NCI-H345 (cell line): ENCODE measurements at regions not wholly inside any gene's neighbourhood (a gene's known extent, or its start where the extent isn't known, plus 50 kb on each side); places are given as distances from the start of the nearest gene placed in this dataset.

ENCODE experiments used
- DNase-seq: peaks from one replicate; lab custom pipeline; 2025; lab: John Stamatoyannopoulos, UW

DNA sequence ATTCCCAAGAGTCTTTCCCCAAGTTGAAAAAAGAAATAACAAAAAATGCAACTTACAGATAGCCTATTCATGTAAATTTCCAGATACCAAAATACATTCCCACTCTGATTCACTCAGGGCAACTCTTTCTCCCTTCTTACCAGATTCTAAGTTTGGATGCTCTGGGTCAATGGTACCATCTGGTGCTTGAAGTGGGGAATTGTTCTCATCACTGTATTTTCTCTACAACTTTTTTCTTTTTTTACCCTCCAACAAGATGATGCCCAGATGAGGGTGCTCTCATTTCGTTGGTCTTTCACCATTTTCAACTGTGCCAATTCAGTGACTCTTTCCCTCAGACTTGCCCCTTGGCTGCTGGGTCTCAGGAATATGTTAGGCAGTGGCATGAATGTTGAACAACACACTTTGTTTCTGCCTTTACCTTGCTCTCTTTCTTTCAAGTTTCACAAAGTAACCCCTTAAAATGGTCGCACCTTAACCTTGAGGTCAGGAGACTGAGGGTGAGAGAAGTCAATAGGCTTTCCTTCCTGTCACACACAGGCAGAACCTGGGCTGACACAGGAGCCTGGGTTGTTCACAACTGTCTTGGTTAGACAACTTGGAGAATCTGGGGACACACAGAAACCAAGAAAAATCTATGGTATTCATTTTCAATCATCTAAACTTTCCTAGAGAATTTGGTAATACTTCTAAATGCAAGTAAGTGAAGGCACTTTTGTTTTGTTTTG, 330.7 kb upstream of the SLCO3A1 start:
- no peak for DNase-seq

DNA sequence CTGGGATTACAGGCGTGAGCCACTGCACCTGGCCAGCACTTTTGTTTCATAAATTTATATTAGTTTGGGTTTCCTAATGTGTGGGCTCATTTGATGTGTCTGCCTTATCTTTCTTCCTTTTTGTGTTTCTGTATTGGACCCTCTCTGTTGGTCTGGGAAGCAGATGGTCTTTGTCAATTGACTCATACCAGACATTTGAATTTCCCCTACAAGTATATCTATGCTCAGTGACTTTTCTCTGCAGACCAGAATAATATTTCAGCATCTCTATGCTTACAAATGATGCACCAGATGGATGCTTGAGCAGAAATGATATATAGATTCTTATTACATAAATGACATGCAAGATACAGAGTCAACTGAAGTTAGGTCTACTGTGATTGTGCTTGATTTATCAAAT, 329.9 kb upstream of the SLCO3A1 start:
- DNase-seq, result no peak

DNA sequence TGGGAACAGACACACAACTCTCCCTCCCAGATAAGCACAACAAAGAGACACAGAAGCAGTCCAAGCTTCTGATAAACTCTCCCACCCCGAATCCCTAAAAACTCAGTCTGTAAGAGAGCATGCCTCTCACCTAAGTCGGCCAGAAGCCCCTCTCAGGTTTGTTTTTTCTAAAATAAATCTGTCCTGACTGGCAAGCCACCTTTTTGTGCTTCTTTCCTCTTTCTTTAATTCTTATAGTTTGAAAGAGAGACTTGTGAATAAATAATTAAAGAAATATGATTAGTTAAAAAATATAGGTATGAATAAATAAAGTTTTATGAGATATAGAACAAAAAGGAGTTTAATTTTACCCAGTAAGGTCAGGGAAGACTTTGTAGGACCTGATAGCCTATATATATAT, 329.0 kb upstream of the SLCO3A1 start:
- DNase-seq, result no peak

DNA sequence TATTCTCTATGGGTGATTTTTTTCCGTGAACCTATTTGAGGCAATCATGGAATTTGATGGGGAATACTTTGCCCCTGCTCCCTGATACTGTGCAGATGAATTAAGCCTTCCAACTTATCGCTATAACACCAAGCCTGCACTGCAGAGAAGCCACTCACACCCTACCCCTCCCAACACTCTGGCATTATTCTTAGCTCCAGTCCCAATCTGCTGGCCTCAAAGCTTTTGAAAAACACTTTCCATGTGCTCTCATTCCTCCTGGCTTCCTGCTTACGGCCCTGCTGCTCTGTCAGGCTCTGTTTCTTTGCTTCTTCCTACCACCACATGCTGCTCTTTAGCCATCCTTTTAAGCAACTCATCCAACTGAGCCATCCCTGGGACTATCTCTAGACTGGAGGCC, 327.8 kb upstream of the SLCO3A1 start:
- no peak for DNase-seq

DNA sequence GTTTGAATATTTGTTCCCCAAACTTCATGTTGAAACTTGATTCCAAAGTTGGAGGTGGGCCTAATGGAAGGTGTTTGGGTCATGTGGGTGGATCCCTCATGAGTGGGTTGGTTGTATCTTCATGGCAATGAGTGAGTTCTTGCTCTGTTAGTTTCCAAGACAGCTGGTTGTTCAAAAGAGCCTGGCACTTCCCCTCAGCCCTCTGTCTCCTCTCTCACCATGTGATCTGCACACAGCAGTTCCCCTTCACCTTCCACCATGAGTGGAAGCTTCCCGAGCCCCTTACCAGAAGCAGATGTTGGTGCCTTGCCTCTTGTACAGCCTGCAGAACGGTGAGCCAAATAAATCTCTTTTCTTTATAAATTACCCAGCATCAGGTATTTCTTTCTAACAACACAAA, 327.1 kb upstream of the SLCO3A1 start:
- no peak for DNase-seq

DNA sequence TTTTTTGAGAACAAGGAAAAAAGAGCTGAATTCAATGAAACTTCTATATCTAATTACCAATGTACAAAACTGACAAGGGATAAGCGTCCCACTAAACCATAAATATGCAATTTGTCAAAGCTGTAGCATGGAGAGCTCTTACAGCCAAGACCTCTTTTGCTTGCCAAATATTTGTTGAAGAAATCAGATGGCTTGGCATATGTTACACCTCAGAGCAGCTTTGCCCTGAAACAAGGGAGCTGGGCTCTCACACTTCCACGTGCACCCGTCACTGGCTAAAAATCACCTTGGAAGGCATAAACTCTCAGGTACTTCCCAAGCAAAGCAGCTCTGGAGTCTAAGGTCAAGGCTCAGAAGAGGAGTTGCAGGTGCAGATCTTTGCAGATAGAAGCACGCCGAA, 324.7 kb upstream of the SLCO3A1 start:
- DNase-seq, result no peak

DNA sequence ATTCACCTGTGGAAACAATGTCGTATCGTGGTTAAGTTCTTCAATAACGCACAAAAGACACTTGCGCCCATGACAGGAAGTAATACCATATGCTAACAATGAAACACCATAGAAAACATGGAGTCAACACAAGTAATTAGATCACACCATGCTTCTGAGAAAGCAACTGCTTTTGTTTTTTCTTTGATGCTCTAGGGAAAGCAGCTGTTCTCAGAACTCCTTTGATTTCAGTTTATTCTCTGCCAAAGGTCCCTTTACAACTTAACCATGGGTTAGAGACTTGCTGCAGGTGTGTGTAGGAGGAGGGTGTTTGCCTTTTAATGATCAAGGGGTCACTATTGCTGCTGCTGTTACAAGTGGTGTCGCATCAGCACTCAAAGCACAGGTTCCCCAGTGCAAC, 324.0 kb upstream of the SLCO3A1 start:
- DNase-seq, result no peak

DNA sequence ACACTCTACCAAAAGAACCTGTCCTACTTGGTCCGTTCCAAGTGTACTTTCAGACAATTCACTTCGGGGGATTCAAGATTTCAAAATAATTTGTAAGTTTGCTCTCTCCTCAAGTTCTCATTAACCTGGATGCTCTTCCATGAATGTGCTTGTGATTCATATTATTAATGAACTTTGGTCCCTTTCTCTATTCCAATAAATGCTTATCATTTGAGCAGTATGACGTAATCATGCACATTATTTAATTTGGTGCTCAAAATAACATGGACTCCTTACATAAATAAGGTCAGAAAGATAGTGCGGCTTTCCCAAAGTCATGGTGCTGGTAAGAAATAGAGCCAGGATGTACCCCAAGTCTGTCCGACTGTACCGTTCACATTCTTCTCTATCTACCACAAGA, 323.2 kb upstream of the SLCO3A1 start:
- no peak for DNase-seq

DNA sequence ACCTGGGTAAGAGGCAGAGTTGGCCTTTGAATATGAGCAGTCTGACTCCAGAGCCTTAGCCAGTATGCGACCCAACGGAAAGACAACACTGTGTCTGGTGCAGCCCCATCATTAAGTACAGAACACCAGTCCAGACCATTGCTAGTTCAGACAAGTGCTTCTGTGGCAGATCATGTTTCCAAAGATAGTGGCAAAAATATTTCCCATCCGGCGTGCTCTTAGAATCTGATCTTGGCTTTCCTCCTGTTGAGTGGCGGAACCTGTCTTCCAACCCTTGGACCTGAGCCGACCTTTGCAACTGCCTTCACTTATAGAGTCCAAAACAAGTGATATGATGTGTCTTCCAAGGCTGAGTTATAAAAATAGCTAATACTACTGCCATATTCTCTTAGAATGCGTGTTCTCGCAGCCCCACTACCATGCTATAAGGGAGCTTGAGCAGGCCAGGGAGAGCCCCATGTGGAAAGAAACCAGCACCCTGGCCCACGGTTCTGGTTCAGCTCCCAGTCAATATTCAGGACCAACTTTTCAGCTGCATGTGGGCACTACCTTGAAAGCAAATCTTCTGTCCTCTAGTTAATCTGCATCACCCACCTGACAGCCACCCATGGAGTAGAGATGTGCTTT, 322.4 kb upstream of the SLCO3A1 start:
- no peak for DNase-seq

DNA sequence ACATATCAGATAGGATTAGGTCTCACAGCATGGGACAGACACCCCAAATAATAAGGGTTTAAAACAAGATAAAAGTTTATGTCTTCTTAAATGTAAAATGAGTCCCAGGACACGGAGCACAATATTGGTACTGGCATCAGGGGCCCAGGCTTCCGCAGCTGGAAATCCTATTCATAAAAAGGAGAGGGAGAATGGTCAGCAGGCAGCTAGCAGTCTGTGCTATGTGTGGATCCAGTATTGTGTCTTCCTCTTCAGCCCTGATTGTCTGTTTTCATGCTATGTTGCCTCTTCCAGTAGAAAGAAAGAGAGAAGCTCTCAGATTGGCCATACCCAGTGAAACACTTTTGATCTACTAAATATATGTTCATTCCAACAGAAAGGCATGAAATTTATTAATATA, 319.3 kb upstream of the SLCO3A1 start:
- no peak for DNase-seq

DNA sequence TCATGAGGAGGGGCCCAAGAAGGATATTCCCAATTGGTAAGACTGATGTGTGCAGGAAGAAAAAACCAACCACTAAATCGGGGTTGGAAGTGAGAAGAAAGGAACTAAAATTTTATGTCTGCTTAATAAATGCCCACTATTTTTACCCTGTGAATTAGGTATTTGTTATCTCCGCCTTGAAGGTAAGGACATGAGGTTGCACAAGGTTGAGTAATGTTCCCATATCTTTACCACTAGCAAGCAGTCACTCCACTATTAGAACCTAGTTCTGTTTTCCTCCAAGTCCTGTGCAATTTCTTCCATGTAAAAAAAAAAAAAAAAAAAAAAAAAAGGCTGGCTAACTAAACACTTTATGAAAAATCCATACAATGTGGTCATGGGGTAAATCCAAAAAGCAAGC, 318.5 kb upstream of the SLCO3A1 start:
- no peak for DNase-seq

DNA sequence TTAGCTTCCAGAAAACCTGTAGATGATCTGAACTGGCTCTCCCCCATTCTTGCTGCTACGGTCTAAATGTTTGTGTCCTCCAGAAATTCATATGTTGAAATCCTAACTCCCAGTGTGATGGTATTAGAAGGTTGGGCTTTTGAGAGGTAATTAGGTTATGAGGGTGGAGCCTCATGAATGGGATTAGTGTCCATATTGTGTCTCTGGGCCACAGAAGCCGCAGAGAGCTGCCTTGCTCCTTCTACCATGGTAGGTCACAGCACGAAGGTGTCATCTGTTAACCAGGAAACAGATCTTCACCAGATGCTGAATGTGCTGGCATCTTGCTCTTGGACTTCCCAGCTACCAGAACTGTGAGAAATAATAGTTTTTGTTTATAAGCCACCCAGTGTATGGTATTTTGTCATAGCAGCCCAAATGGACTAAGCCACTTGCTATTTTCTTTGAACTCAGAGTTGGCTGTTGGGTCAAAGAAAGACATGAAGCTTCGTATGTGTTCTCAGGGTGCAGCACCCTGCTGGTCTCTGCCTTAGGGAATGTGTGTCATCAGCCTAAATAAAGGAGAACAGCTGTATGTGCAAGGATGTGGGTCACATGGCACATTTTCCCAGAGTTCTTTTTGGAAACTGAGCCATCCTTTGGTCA, 317.5 kb upstream of the SLCO3A1 start:
- no peak for DNase-seq

DNA sequence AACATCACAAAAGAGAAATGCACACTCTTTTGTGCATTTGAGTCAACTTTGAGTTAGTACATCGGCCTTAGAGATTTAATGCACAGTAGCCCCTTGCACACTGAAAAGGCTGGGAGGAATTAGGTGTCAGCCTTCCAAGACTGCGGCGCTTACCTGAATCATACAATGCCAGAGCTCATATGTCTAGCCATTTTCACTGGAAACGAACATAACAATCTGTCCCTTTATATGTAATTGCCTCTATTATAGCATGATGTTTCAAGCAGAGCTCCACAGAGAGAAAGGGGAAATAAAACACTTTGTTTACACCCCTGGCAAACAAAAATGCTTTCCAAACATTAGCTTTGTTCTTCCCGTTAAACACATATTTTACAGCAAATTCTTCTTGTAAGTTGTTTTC, 315.7 kb upstream of the SLCO3A1 start:
- DNase-seq, result no peak

DNA sequence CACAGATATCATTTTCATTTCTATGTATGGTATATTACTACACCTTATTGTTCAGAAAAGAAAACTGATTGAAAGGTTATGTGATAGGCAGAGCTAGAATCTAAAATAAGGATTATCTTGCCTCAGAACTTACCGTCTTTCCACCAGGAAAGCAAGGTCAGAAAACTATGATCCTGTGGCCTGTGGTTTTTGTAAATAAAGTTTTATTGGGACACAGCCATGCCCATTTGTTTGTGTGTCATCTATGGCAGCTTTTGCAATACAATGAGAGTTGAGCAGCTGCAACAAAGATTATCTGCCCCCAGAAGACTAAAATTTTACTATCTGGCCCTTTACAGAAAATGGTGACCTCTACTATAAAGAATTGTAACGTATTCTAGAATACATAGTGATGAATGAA, 314.7 kb upstream of the SLCO3A1 start:
- no peak for DNase-seq

DNA sequence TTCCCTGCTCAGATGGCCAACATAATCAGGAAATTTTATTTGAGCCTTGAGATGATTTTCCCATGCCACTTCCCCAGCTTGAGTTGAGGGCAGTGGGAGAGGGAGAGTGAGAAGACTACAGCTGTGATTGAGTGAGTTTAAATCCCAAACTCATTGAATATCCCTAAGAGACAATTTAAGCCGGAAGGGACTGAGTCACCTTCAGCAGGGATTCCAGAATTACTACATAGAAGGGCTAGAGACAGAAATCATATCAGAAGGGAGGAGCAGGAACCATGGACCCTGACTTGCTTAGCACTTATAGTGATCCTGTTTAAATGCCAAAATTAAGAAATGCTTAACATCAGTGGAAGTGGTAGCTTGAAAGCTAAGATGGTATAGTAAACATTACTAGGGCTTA, 312.2 kb upstream of the SLCO3A1 start:
- no peak for DNase-seq

DNA sequence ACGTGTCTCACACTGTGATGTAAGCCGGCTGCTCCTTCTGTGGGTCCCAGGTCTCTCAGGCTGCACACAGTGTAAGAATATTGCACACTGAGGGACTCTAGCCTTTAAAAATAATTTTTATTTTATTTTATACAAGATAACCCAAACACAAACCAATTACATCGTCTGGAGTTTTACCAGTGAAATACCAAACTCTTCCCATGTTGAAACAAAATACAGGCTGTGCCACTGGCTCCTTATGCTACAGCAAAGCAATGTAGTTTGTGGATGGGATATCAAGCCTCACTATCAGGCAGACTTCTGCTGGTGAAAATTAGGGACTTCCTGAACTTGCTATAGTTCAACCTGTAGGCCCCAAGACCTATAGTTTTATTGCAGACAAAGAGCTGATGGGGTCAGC, 311.3 kb upstream of the SLCO3A1 start:
- no peak for DNase-seq

DNA sequence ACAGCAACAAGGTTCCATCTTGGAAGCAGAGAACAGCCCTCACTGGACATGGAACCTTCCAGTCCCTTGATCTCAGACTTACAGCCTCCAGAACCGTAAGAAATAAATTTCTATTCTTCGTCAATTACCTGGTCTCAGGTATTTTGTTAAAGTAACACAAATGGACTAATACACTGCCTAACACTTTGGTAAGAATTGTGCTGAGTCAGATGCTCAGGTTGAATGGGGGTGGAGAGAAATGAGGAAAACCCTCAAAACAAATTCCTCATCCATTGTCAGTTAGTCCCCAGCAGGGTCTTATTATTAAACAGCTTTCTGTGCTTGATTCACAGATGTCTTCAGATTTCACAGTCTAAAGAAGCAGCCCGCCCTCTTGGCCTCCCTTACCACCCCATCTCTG, 306.2 kb upstream of the SLCO3A1 start:
- DNase-seq, result no peak

DNA sequence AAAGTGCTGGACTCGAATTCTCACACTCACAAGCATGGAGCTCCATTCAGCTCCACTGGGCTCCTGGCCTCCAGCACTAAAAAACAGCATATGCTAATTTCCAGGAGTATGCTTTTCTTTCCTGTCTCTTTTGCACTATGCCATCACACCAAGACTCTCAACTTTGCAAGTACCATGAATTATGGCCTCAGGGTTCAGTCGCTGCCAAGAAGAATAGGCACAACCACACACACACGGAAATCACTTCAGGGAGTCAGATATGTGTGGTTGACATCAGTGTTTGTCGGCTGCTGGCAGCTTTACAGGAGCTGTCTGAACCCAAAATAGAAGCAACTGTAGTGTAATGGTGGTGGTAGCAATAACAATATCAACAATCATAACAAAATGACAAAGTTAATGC, 305.0 kb upstream of the SLCO3A1 start:
- DNase-seq, result peak; percentile 56

DNA sequence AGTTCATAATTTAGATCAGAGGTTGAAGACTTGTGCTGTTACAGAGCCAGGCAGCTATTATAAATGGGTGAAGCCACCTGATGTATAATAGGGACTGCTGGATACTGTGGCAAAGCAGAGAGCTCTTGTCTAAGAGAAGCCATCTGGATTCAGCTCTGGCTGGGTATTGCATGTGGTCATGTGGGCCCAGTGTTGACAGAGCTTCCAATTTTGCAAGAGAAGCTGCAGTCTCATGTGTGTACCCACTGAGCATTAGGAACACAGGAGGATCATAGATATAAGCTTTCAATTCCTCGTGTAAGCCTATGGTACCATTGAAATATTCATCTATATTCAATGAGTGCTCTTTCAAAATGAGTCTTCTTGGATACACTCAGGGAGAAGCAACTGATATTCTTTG, 303.9 kb upstream of the SLCO3A1 start:
- DNase-seq, result peak; percentile 28

DNA sequence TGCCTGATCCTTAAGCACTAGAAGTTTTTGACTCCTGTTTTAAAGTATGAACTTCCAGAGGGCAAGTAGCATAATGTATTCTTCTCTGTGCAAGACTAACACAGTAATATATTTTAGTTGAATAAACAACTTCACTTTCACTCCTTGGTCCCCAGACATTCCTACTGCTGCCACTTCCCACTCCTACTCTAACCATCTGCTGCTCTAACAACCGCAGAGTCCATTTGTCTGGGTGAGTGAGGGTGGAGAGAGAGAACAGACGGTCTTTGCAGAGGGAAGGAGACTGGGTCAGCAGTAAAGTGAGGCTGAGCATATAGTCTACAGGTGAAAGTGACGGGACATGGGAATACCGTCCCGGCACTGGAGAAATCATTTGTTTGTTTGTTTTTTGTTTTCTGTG, 301.0 kb upstream of the SLCO3A1 start:
- no peak for DNase-seq

DNA sequence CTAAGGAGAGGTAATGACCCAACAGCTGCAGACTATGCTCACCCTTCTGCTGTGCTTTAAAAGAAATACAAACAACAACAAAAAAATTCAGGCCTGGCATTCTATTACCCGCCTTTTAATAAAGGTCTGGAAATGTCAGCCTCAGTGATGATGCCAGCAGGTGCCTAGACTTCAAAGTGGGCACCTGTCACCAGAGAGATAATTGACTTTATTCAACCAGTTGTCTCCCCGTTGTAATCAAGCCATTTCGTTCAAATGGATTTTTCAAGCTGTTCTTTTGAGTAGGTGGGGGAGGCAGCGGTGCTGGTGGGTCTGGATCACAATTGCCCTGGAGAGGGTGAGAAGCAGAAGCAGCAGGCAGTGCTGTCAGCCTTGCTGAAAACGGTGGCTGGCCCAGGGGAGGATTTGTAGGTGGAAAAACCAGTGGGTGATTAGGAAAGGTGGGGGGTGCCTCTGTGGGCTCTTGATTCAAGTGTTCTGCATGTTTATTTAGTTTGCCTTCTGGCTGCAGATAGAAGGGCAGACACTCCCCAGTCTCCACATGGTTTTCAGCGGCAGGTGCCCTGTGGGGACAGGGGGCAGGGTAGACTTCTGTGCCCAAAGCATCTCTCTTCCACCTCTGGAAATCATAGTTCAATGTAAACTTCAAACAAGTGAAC, 300.2 kb upstream of the SLCO3A1 start:
- DNase-seq, result peak; percentile 90

DNA sequence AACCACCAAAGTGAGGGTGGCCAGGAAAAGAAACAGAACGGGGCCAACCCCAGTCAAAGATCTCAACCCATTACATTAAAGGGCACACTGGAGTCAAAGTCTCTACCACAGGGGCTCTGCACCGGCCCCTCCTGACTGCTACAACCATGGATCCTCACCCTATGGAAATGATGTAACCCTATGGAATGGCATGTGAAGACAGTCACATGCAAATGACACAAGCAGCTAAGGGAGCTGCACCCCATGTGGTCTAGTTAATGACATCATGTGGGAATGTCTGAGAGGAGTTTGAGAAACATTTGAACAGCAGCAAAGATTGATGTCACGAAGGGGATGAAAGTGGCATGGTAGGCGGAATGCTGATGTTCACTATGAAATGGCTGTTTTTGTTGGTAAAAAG, 298.2 kb upstream of the SLCO3A1 start:
- no peak for DNase-seq

DNA sequence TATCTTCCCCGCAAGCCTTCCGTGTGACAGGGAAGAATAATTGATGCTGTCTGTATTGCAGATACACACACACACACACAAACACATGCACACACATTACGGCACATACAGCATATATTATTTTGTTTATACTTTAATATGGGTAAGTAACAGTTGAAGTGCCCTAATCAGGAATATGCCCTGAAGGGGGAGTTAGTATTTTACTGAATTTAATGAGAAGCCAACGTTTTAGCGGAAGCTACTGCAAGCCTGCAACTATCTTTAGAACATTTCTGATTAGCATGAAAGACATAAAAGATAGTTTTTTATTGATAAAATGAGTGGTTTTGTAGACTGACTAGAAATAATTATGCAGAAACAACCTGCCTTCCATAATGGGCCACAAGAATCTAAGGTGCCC, 296.6 kb upstream of the SLCO3A1 start:
- DNase-seq, result no peak
